NCI-H2227 (cell line): ENCODE measurements at regions not wholly inside any gene's neighbourhood (a gene's known extent, or its start where the extent isn't known, plus 50 kb on each side); places are given as distances from the start of the nearest gene placed in this dataset.

Experiments used
- DNase-seq: peaks from one replicate; lab custom pipeline; 2025; ENCODE audit not compliant: unreplicated experiment; lab: John Stamatoyannopoulos, UW

DNA sequence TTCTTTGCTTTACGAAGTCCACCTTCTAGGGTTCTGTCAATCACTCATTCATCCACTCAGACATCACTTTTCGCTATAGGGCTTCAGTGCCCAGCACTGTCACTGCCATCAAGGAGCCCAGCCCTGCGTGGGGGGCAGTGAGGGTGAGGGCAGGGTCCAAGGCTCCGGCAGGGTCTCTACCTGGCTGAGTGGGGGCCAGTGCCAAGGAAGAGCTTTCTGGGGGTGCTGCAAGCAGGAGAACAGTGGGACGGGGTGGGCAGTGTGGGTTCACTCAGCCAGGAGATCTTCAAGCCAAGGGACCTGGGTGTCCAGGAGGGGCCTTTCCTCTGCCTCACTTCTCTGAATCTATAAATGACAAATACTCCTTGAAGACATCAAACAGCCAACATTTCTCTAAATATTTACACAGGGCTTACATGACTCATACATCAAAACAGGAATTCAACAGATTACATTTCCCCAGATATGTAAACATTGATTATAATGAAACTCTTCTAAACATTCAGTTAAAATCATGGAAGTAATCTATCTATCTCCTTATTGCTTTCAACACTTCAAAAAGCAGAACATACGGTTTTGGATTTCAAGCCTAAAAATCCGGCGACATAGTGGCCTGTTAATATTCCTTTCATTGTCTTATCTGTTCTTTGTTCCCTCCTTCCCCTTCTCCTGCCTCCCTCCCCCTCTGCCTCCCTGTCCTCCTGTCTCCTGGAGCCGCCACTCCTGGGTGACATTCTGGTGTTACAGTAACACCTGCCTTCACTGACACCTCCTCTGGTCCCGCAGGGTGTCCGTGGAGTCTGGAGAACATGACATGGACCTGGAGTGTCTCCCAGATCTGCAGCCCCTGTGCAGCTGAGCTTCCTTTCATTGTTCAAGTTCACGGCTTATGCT, 94.4 kb upstream of the ADRA2C start:
- no peak for DNase-seq

DNA sequence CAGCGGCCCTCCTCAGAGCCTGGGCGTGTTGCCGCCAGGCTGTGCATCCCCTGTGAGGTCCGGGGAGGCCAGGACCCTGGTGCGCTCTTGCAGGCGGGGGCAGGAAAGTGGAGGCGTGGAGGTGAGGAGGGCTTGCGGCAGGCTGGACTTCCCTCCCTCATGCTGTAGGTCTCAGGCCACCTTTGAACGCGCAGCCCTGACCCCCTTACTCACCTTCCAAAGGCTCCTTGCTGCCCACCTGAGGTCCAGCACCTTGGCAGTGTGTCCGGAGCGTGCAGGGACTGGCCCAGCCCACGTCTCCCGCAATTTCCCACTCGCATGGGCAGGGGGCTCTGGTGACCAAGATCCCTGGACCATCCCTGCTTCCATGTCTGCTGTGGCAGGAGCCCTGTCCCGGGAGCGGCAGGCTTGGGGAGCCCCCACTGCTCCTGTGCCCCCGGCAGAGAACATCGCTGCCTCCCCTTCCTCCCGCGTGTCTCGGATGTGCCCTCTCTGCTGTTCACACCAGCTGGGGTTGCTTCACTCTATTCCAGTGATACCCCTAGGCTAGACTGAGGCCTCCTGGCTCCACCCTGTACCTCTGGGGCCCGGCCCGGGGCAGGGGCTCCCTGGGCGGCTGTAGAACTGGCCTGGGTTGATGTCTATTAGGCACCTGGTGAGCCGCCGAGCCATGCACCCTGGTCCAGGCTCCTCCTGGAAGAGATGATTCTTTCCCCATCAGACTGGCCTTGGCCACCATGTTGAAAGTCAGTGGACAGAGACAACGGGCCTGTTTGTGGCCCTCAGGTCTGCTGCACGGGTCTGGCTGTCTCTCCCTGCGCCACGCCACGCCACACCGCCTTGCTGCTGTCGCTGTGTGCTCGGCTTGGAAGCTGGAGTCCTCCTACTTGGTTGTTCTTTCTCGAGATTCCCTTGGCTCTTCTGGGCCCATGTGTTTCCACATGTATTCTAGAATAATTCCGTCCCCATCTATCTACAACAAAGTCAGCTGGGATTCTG, 95.4 kb upstream of the ADRA2C start:
- DNase-seq: no peak

DNA sequence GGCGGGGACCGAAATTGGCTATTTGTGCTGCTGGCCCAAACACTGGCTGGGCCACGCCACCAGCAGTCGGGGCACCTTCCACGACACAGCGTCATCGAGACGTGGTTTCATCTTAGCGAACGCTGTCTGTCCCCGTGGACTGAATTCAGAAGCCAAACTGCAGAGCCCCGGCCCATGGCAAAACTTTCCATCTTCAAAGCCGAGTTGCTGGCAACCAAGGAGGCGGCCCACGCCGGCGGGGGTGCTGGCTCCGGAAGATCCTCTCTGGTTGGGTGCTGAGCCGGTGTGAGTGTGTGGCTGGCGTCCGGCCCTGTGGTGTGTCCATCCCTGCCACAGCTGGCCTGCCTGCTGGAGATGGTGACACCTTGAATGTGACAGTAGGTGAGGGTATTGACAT, 96.6 kb upstream of the ADRA2C start:
- no peak for DNase-seq

DNA sequence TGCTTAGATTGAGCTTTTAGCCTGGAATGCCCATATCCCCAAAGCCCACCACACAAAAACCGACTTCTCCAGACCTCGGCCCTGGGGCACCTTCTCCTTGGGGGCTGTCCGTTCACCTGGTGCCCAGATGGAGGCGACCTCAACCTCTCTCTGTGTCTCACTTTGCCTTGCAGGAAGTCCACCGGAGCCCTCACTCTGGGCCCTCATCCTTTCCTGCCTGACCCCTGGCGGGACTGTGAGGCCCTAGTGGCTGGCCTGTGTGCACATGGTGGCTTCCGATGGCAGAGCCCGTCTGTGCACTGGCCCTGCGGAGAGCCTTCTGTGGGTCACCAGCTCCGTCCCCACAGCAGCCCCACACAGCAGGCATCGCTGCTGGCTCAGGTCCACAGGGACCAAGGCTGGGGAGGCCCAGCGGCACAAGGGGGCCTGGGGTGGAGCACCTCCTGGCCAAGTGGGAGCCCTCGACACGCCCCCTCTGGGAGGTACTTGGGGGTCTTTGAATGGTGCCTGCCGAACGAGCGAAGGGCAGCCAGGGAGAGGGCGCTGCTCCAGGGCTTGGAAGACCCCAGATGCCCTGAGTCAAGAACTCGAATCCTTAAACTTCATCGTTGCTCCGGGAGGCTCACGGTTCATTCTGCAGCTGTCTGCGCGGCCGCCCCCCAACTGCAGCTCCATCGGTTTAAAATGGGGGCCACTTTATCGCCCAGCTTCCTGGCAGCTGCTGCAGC, 97.2 kb upstream of the ADRA2C start:
- no peak for DNase-seq

DNA sequence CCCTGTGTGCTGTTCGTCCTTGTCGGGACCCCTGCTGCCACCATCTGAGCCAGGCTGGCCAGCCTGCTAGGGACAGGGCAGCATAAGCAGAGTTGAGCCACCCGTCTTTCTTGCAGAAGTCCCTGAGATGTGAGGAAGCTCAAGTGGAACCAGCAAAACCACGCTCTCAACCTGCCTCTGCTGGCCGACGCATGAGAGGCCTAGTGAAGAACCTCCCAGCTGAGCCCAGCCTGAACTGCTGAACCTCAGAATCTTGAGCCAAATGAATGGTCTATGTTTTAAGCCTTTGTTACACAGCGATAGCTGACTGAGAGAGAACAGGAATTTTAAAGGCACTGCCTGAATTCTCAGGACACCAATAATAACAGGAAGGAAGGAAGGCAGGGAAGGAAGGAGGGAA, 98.9 kb upstream of the ADRA2C start:
- no peak for DNase-seq

DNA sequence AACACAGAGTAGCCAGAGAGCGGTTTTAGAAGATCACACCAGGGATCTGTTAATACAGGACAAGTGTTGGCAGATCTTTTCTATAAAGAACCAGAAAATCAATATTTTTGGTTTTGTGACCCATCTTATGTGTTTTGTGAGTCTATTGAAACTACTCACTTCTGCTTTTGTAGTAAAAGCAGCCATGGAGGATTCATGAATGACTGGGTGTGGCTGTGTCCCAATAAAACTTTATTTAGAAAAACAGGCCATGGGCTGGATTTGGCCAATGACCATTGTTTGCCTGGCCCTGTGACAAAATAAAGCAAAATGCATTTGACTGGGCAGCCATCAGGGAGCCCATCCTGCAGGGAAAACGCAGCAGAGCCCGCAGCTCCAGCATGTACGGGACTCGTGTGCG, 99.9 kb upstream of the ADRA2C start:
- DNase-seq: no peak

DNA sequence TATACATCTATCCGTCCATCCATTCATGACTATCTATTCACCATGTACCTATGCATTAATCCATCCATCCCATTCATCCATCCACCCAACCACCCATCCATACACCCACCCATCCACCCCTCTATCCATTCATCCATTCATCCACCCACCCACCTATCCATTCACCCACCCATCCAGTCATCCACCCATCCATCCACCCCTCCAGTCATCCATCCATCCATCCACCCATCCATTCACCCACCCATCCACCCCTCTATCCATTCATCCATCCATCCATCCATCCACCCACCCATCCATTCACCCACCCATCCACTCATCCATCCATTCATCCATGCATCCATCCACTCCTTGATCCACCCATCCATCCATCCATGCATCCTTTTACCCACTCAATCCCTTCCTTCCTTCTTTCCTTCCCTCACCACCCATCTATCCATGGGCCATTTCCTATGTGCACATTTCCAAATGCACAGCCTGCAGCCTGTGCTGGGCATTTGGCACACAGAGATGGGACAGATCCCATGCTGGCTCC, 100.8 kb upstream of the ADRA2C start:
- DNase-seq: no peak

DNA sequence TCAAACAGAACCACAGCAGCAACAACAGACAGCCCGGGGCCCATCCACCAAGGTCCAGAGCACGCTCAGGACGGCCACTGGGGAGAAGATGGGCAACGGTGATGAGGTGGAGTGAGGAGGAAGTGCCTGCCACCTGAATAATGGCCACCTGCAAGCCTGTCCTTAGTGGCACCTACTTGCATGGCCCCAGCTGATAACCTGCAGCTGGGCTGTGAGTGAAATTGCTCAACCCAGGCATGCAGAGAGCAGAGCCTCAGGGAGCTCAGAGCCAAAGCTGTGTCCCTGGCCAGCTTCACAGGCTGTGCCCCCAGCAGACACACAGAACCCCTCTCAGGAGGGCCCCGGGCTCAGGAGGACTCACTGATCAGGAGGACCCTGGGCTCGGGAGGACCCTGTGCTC, 102.4 kb upstream of the ADRA2C start:
- DNase-seq: no peak

DNA sequence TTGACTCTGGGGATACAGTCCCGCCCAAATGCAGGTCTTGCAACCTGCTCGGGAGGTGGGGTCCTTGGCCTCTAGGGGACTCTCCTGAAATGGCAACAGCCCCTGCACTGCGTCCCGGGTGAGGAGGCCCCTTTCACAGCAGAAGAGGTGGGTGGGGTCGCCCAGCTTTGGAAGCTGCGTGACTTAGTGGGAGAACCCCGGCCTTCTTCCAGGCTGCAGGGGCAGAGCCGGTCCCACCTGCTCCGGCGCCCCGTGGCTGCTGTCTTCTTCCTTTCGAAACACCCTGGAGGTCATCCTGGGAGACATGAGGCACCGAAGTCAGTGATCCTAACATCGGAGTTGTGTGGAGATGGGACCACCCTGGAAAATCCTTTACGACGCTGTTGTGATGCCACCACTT, 103.7 kb upstream of the ADRA2C start:
- no peak for DNase-seq

DNA sequence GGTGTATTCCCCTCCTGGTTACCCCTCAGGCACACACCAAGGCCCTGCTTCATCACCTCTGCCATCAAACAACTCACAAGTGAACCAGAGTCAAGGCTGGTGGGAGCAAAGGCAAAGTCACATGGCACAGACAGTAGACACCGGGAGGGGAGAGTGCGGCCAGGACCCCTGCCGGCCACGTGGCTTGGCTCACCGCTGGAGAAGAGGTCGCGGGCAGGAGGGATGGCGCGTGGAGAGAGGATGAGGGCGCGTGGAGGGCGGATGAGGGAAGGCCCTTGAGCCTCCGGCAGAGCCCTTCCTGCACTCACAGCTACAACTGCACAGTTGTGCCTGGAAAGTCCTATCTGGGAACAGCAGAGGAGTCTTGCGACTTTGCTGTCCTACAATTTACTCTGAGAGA, 104.2 kb upstream of the ADRA2C start:
- no peak for DNase-seq

DNA sequence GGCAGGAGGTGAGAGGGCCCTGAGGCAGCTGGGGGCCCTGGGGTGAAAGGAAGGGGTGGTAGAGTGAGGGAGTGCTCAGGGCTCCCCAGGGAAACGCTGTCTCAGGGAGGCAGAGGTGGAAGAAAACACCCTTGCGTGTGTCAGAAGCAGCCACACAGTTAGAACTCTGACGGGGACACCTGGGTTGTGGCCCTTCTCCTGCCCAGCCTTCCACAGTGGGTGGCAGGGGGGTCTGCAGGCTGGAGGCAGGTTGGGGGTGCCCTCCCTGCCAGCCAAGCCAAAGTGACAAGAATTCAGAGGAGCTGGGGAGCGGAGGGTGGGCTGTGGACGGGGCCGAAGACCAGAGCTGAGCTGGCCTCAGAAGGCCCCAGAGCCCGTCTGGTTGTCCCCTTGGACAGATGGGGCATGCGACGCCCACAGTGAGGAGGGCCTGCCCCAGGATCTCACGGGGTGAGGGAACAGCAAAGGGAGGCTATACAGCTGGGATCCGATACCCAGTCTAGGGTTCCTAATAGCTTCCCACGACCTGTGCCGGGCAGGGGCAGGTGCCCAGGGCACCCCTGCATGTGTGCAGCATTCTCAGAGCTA, 105.2 kb upstream of the ADRA2C start:
- no peak for DNase-seq

DNA sequence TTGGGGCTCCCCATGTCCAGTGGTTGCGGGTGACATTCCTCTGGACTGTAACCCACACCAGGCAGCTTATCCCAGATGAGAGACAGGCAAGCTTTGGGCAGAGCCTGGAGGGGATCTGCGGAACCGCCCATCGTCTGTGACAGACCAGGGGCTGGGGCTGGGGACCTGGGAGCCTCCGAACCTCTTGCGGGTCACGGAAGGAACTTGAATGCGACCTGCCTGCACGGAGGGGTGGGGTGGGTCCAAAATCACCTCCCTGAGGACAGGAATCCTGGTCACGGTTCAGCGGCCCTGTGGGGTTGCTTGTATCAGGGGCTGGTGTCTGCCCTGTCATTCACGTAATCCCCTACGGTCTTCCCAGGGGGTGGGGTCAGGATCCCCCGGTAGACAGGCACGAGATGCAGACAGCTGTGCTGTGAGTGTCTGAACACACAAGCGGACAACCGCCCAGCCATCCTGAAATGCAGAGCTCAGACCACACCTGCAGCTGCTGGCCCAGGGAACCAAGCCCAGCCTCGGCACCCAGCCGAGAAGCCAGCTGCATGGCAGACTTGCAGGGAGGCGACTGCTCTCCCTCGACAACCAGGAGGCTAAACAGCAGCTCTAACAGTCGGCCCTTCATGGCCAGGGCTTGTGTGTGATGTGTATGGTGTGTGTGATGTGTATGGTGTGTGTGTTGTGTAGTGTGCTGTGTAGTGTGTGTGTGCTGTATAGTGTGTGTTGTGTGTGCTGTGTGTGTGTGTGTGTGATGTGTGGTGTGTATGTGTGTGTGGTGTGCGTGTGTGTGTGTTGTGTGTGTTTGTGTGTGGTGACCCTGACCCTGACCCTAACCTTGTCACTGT, 105.9 kb upstream of the ADRA2C start:
- no peak for DNase-seq

DNA sequence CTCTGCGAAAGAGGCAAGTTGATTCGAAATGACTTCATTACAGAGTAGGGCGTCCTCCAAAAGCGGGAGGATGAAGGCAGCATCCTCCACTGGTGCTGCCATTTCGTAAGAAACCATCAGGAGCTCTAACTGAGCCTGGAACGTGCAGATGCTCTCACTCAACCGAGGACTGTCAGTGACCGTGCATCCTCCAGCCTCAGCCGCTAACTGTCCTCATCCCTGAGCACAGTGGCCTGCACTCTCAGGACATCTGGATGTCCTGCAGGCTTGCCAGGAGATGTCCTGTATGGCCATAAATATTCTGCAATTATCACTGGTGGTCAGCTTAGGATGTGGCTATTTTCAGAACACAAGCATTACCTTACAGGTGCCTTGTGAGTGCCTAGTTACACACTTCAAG, 107.1 kb upstream of the ADRA2C start:
- DNase-seq: no peak

DNA sequence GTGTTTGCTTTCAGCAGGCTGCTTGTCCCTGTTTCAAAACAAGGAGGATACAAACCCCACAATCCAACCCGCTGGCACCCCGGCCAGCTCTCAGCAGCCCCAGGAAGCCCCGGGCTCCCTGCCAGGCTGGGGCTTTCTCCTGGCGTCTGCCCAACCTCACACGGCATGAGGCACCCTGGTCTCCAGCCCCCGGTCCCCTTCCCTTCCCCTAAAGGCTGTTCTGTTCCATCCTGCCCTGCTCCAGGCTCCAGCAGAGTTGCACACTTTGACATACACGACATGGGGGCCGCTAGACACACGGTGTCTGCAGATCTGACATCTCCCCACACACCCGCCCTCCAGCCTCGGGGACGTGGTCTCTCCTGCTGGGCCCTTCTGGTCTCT, 107.7 kb upstream of the ADRA2C start:
- no peak for DNase-seq

DNA sequence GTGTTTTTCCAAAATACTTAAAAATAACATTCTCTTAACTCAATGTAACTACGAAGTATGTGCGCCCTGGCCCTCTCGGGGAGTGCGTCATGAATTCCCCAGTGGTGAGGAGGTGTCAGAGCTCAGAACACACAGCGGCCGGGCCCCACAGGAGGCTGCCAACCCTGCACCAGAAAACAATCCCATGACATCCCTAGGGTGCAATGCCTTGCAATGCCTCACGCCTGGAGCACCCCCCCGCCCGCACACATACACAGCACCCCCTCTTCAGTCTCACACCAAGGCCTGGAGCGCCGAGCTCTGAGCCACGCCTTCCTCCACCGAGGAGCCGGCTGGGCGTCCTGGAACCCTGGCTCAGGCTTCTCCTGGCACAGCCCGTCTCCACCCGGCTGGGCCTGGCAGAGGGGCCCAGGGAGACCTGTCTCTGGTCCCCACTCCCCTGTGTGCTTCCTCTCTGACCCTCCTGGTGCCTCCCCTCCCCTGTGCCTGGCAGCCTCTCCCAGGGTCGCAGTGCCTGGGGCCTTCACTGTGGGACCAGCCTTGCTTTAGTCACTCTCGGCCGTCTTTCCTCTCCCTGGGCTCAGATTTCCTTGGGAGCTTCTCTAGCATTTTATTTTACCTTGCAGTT, 108.2 kb upstream of the ADRA2C start:
- no peak for DNase-seq

DNA sequence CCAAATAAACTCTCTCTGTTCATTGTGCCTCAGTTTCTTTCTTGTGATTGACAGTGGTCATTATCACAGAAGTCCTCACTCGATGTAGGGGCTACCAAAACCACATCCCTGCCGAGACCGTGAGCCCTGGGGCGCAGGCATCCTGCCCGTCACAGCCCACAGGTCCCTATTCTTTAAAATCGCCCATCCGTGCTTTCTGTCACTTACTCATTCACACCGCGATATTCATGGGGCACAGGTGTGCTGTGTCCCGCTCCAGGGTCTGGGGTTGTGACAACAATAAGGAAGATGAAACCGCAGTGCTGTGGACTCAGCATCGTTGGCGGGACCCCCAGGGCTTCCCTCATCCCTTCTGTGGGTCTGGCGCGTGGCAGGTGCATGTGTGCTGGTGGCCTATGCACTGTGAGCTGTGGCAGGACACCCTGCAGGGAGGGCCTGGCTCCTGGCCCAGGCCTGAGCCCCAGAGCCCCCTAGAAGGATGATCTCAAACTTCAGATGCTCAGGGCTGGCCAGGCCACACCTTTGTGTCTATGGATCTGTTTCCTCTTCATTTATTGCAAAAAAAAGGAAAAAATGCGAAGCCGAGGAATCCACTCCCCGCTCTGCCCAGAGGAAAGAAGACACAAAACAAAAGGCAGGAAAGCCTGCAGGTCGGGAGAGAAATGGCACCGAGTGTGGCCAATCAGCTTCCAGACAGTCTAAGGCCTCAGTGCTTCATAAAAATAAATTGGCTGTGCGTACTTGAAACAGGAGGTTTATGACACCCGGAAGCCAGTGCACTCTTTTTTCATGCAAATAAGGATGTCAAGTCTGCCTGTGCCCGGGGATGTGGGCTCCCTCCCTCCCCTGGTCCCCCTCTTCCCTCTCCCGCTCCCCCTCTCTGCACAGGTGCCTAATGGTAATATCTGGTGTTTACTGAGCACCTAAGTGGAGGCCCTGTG, 109.5 kb upstream of the ADRA2C start:
- DNase-seq: no peak

DNA sequence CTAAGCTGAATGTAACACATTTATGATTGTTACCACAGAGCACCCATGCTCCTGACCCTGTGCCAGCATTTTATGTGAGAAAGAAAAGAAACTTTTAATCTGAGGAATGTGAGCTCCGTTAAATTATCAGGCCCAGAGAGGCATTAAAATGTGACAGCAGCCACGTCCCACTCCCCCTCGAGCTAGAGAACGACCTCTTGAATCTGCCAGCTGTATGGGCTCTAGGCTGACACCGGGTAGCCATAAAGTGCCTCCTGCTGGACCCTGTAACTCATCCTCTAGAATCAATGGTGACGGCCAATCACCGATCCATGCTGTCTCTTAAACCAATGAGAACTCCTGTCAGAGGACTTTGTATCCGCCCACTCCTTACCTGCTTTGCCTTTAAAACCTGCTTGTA, 110.2 kb upstream of the ADRA2C start:
- no peak for DNase-seq

DNA sequence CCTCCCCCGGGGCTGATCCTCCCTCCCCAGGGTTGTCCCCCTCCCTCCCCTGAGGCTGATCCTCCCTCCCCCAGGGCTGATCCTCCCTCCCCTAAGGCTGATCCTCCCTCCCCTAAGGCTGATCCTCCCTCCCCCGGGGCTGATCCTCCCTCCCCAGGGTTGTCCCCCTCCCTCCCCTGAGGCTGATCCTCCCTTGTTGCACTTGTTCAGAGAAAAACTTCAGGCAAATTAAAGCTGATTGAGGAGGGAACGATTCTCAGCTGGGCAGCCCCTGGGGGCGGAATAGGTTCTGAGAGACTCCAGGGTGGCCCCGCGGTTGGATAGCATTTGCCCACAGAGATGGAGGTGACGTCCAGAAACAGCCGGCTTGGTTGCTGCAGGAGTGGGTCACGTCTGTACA, 110.7 kb upstream of the ADRA2C start:
- DNase-seq: no peak
